Smooth muscle cell (in vitro differentiated cells): ENCODE measurements at regions not wholly inside any gene's neighbourhood (a gene's known extent, or its start where the extent isn't known, plus 50 kb on each side); places are given as distances from the start of the nearest gene placed in this dataset.
A peak's percentile ranks its signal among the peaks of the same experiment; 100 is the strongest.

Experiments
- DNase-seq: peaks from one replicate; lab custom pipeline; 2025; ENCODE audit not compliant: unreplicated experiment; lab: John Stamatoyannopoulos, UW
- H2AFZ ChIP-seq: fragments of 200-600 bp; sonication (generic); 2 replicates; pipeline ENCODE4 v1.6.0; 2016; ENCODE audit warnings: antibody characterized with exemption, low read depth, mild to moderate bottlenecking
- H3F3A ChIP-seq: fragments of 200-600 bp; sonication (generic); 2 replicates; pipeline ENCODE4 v1.6.0; 2017; ENCODE audit warnings: antibody characterized with exemption, low read depth
- H3K27ac ChIP-seq: fragments of 200-600 bp; sonication (generic); 2 replicates; pipeline ENCODE4 v1.5.1; 2016; ENCODE audit warnings: low read depth, mild to moderate bottlenecking
- H3K27me3 ChIP-seq: fragments of 200-600 bp; sonication (generic); 2 replicates; pipeline ENCODE4 v1.6.1; 2016; ENCODE audit warnings: low read depth, mild to moderate bottlenecking
- H3K36me3 ChIP-seq: fragments of 200-600 bp; sonication (generic); 2 replicates; pipeline ENCODE4 v1.5.1; 2016; ENCODE audit warnings: low read depth
- H3K4me1 ChIP-seq: fragments of 200-600 bp; sonication (generic); 2 replicates; pipeline ENCODE4 v1.5.1; 2016; ENCODE audit warnings: low read depth
- H3K4me2 ChIP-seq: fragments of 200-600 bp; sonication (generic); 2 replicates; pipeline ENCODE4 v1.6.0; 2016; ENCODE audit warnings: mild to moderate bottlenecking
- H3K4me3 ChIP-seq: fragments of 200-600 bp; sonication (generic); 2 replicates; pipeline ENCODE4 v1.5.1; 2016; ENCODE audit warnings: mild to moderate bottlenecking
- H3K79me2 ChIP-seq: fragments of 200-600 bp; sonication (generic); 2 replicates; pipeline ENCODE4 v1.6.0; 2016; ENCODE audit warnings: low read depth, mild to moderate bottlenecking
- H3K9ac ChIP-seq: fragments of 200-600 bp; sonication (generic); 2 replicates; pipeline ENCODE4 v1.6.0; 2016; ENCODE audit warnings: low read depth
- H3K9me3 ChIP-seq: fragments of 200-600 bp; sonication (generic); replicated peaks from 2 replicates; pipeline ENCODE4 v1.5.1; 2016; ENCODE audit warnings: low read depth
- H4K20me1 ChIP-seq: fragments of 200-600 bp; sonication (generic); 2 replicates; pipeline ENCODE4 v1.6.0; 2016; ENCODE audit warnings: low read depth
- CTCF ChIP-seq: fragments of 200-600 bp; sonication (generic); IDR thresholded peaks from 2 replicates; pipeline ENCODE4 v1.5.1; 2017; ENCODE audit warnings: borderline replicate concordance, mild to moderate bottlenecking, antibody characterized with exemption; ENCODE audit not compliant: insufficient read depth, poor library complexity, severe bottlenecking
- WGBS: methylation state at CpG from one replicate; pipeline ENCODE4 v1.1.7; 2016; ENCODE audit warnings: low lambda C conversion rate; 5-methylcytosine and 5-hydroxymethylcytosine counted together

- H3K27ac ChIP-seq = no peak overlapping the region
- no peak overlapping the region for H3K9ac ChIP-seq
- DNase-seq = no peak
- H3K4me1 ChIP-seq = peaks cover 6% of the 10 kb centered on the region
- H3K79me2 ChIP-seq = no peaks in the 10 kb centered on the region
- H2AFZ ChIP-seq = no peak overlapping the region
- peaks cover 13% of the 10 kb centered on the region for H3K27me3 ChIP-seq
- no peak for TF ChIP-seq CTCF
- H3K4me2 ChIP-seq = no peak overlapping the region
- no peaks in the 10 kb centered on the region for H4K20me1 ChIP-seq
- H3K36me3 ChIP-seq = no peaks in the 10 kb centered on the region
- no peak overlapping the region for H3K4me3 ChIP-seq
- no peaks in the 10 kb centered on the region for H3K9me3 ChIP-seq
- H3F3A ChIP-seq = no peaks in the 10 kb centered on the region
Measured at GRCh38 chr12:89863968-89864367, 155.3 kb upstream of the ATP2B1 start.

GRCh38 chr12:89863493-89863938, 154.9 kb upstream of the ATP2B1 start:
- H2AFZ ChIP-seq = peak overlapping the region; percentile 3
- H3K9me3 ChIP-seq = no peaks in the 10 kb centered on the region
- H3K4me2 ChIP-seq = no peak overlapping the region
- H4K20me1 ChIP-seq = no peaks in the 10 kb centered on the region
- H3K27ac ChIP-seq = no peak overlapping the region
- H3K4me3 ChIP-seq = no peak overlapping the region
- H3F3A ChIP-seq = no peaks in the 10 kb centered on the region
- H3K79me2 ChIP-seq = no peaks in the 10 kb centered on the region
- no peak for DNase-seq
- peaks cover 6% of the 10 kb centered on the region for H3K4me1 ChIP-seq
- no peaks in the 10 kb centered on the region for H3K36me3 ChIP-seq
- WGBS = 92% methylated on average over 7 of the region's 7 CpGs
- H3K27me3 ChIP-seq = peaks cover 13% of the 10 kb centered on the region
- no peak overlapping the region for H3K9ac ChIP-seq
- TF ChIP-seq CTCF = no peak

GRCh38 chr12:89862511-89863445, 154.1 kb upstream of the ATP2B1 start:
- WGBS = 63% methylated on average over 7 of the region's 7 CpGs
- no peak overlapping the region for H3K4me3 ChIP-seq
- no peaks in the 10 kb centered on the region for H4K20me1 ChIP-seq
- H3K27me3 ChIP-seq = peaks cover 13% of the 10 kb centered on the region
- H3K4me1 ChIP-seq = peaks cover 6% of the 10 kb centered on the region
- H3K79me2 ChIP-seq = no peaks in the 10 kb centered on the region
- TF ChIP-seq CTCF = no peak
- no peaks in the 10 kb centered on the region for H3K36me3 ChIP-seq
- peaks cover 1% of the 10 kb centered on the region for H3F3A ChIP-seq
- DNase-seq = no peak
- H3K27ac ChIP-seq = no peak overlapping the region
- no peak overlapping the region for H3K4me2 ChIP-seq
- H3K9me3 ChIP-seq = no peaks in the 10 kb centered on the region
- no peak overlapping the region for H3K9ac ChIP-seq
- H2AFZ ChIP-seq = peak overlapping the region; percentile 3
